NCI-H748 (cell line): ENCODE measurements at regions not wholly inside any gene's neighbourhood (a gene's known extent, or its start where the extent isn't known, plus 50 kb on each side); places are given as distances from the start of the nearest gene placed in this dataset.

ENCODE experiments used
- DNase-seq: peaks from one replicate; lab custom pipeline; 2025; ENCODE audit not compliant: unreplicated experiment; lab: John Stamatoyannopoulos, UW

GRCh38 chr18:2442726-2443275 is 128.5 kb downstream of the METTL4 start:
- no peak for DNase-seq

- no peak for DNase-seq
Measured at GRCh38 chr18:2444201-2444875, 127.0 kb downstream of the METTL4 start.

- no peak for DNase-seq
Measured at GRCh38 chr18:2448565-2449151, 122.6 kb downstream of the METTL4 start.

- no peak for DNase-seq
Measured at GRCh38 chr18:2451556-2451955, 119.7 kb downstream of the METTL4 start.

- no peak for DNase-seq
Measured at GRCh38 chr18:2459886-2460285, 111.4 kb downstream of the METTL4 start.

- no peak for DNase-seq
Measured at GRCh38 chr18:2466978-2467377, 104.3 kb downstream of the METTL4 start.

GRCh38 chr18:2468051-2468450 is 103.3 kb downstream of the METTL4 start:
- DNase-seq = no peak

- DNase-seq = peak; percentile 15
Measured at GRCh38 chr18:2471523-2471922, 99.8 kb downstream of the METTL4 start.

- DNase-seq = no peak
Measured at GRCh38 chr18:2478662-2479061, 92.6 kb downstream of the METTL4 start.

GRCh38 chr18:2480536-2480935 is 90.8 kb downstream of the METTL4 start:
- no peak for DNase-seq

GRCh38 chr18:2482706-2483475 is 88.4 kb downstream of the METTL4 start:
- DNase-seq = no peak

GRCh38 chr18:2485983-2486382 is 85.3 kb downstream of the METTL4 start:
- DNase-seq = peak; percentile 25

GRCh38 chr18:2486426-2486825 is 84.9 kb downstream of the METTL4 start:
- peak; percentile 31 for DNase-seq
